Spleen (tissue), 7 donors: ENCODE measurements at regions not wholly inside any gene's neighbourhood (a gene's known extent, or its start where the extent isn't known, plus 50 kb on each side); places are given as distances from the start of the nearest gene placed in this dataset.

Experiments
- POLR2A ChIP-seq, 3 donors: fragments of 450-650 bp; IDR thresholded peaks; one replicate each; pipeline ENCODE4 v1.5.1; 2017; ENCODE audit warnings: antibody characterized with exemption in 3 of 3, mild to moderate bottlenecking in 1 of 3
- POLR2AphosphoS5 ChIP-seq, 3 donors: sonication (generic); formaldehyde crosslinking; IDR thresholded peaks; one replicate each; pipeline ENCODE4 v1.5.1; 2017; ENCODE audit warnings: antibody characterized with exemption in 3 of 3
- TF ChIP-seq, protein P1 (sequence below), 11 experiments: fragments of 200-600 bp in 7 of 11; fragments of 450-650 bp in 4 of 11; sonication (generic) in 4 of 11; IDR thresholded peaks in 8 of 11; conservative IDR thresholded peaks in 3 of 11; 1 replicate in 7 of 11; 2 replicates in 4 of 11; pipeline versions ENCODE4 v1.4.0 to v1.8.0; 2016 to 2021; ENCODE audit warnings: antibody characterized with exemption in 11 of 11, inconsistent platforms in 4 of 11, mild to moderate bottlenecking in 1 of 11
- donor health status: DM: no; HTN: no; CAD: no; lungs with moderate emphysema.
- donor health status: DM: no; HTN: no; CAD: no.
- donor health status: DM: no; HTN: no; CAD: no.

DNA sequence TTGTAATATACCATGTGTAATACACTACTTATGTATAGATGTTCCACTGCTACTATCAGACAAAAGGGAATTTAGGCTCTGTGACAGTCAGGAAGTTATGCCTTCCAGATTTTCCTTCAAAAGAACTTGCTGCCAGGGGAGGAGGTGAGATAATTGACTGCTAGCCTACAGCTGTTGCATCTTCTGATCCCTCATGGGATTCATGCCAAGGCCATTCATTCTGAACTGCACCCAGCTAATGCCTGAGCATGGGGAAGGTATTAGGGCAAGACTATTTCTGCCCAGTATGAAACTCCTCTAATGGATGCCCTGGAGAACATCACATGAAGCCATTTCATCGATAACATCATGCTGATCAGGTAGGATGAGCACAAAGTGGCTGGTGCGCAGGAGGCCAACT lies 746.5 kb upstream of the ZNF608 start:
- TF ChIP-seq, protein P1, sequence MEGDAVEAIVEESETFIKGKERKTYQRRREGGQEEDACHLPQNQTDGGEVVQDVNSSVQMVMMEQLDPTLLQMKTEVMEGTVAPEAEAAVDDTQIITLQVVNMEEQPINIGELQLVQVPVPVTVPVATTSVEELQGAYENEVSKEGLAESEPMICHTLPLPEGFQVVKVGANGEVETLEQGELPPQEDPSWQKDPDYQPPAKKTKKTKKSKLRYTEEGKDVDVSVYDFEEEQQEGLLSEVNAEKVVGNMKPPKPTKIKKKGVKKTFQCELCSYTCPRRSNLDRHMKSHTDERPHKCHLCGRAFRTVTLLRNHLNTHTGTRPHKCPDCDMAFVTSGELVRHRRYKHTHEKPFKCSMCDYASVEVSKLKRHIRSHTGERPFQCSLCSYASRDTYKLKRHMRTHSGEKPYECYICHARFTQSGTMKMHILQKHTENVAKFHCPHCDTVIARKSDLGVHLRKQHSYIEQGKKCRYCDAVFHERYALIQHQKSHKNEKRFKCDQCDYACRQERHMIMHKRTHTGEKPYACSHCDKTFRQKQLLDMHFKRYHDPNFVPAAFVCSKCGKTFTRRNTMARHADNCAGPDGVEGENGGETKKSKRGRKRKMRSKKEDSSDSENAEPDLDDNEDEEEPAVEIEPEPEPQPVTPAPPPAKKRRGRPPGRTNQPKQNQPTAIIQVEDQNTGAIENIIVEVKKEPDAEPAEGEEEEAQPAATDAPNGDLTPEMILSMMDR (IDR thresholded peaks at IDR 0.05 in 8 of 11, conservative IDR thresholded peaks at IDR 0.05 in 3 of 11) = no peak
- no peak for TF ChIP-seq POLR2A (IDR thresholded peaks at IDR 0.05)
- no peak for TF ChIP-seq POLR2AphosphoS5 (IDR thresholded peaks at IDR 0.05)
